ENCODE measurements at regions not wholly inside any gene's neighbourhood (a gene's known extent, or its start where the extent isn't known, plus 50 kb on each side); places are given as distances from the start of the nearest gene placed in this dataset.

- no peak for TF ChIP-seq ZNF462 (CRISPR knock-in tag; IDR thresholded peaks at IDR 0.05)
Measured at GRCh38 chr12:127785986-127786590, 480.9 kb upstream of the TMEM132C start (continued).

GRCh38 chr12:127787544-127787943 is 479.4 kb upstream of the TMEM132C start:
- H3K27ac ChIP-seq (ENCODE audit: low read depth) = no peak overlapping the region
- no peak for TF ChIP-seq ZNF462 (CRISPR knock-in tag; IDR thresholded peaks at IDR 0.05)
- no peak for TF ChIP-seq EZH2 (IDR thresholded peaks at IDR 0.05; ENCODE audit: low read depth, unreplicated experiment)
- no peak for TF ChIP-seq NANOG (IDR thresholded peaks at IDR 0.05; ENCODE audit: borderline replicate concordance)
- TF ChIP-seq CTCF (conservative IDR thresholded peaks at IDR 0.05; ENCODE audit: low read depth in 2 of 2) = no peak
- TF ChIP-seq ETS1 (IDR thresholded peaks at IDR 0.05) = no peak
- no peak for TF ChIP-seq CREB1 (CRISPR knock-in tag; IDR thresholded peaks at IDR 0.05; ENCODE audit: low read depth)

More at GRCh38 chr12:127787544-127787943, 479.4 kb upstream of the TMEM132C start:
- Histone ChIP-seq H3K79me2 (replicated peaks; ENCODE audit: insufficient read depth) (no peaks in the 10 kb centered on the region), H2AFZ (no peak overlapping the region), H3K27me3 (ENCODE audit: insufficient read depth) (no peaks in the 10 kb centered on the region), H3K4me1 (ENCODE audit: insufficient read depth) (no peaks in the 10 kb centered on the region), H3F3A (replicated peaks; ENCODE audit: low read depth) (no peaks in the 10 kb centered on the region), H3K9me2 (ENCODE audit: insufficient read depth) (no peaks in the 10 kb centered on the region), H3K4me3 (no peak overlapping the region), H4K20me1 (replicated peaks; ENCODE audit: insufficient read depth) (no peaks in the 10 kb centered on the region), H3K4me2 (no peak overlapping the region), H3K36me3 (ENCODE audit: insufficient read depth) (no peaks in the 10 kb centered on the region; the same call in 1 of the 2 replicates)
- ATAC-seq = no peak
- Mint-ChIP-seq H3K9me3 (peaks cover 98% of the 10 kb centered on the region), H3K27ac (no peak overlapping the region), H3K4me1 (no peaks in the 10 kb centered on the region), H3K4me3 (no peak overlapping the region), H3K27me3 (ENCODE audit: insufficient read depth, low read depth, poor library complexity) (peaks cover 3% of the 10 kb centered on the region), H3K36me3 (ENCODE audit: low read depth) (peaks cover 60% of the 10 kb centered on the region)
- DNase-seq (ENCODE audit: low spot score) = no peak
